IMR-90 (cell line): ENCODE measurements at regions not wholly inside any gene's neighbourhood (a gene's known extent, or its start where the extent isn't known, plus 50 kb on each side); places are given as distances from the start of the nearest gene placed in this dataset.

Experiments
- CEBPB ChIP-seq: IDR thresholded peaks from 2 replicates; pipeline ENCODE4 v1.6.1; 2012; ENCODE audit warnings: low read depth, low read length, improper control_type of control experiment
- CTCF ChIP-seq: conservative IDR thresholded peaks from 2 replicates; pipeline ENCODE4 v1.5.1; 2012; ENCODE audit warnings: mild to moderate bottlenecking, low read depth, low read length, improper control_type of control experiment

- TF ChIP-seq CTCF (no peak), CEBPB (no peak)
Measured at GRCh38 chr2:144054911-144055310, 465.0 kb downstream of the ZEB2 start.
